Nephron (organoid): ENCODE measurements at regions not wholly inside any gene's neighbourhood (a gene's known extent, or its start where the extent isn't known, plus 50 kb on each side); places are given as distances from the start of the nearest gene placed in this dataset.

Experiments used
- H3K27ac Mint-ChIP-seq, 3 experiments: 2 replicates each; pipeline ENCODE4 v1.8.0; 2020; ENCODE audit warnings: mixed read lengths in 3 of 3, mild to moderate bottlenecking in 2 of 3, moderate library complexity in 1 of 3
- H3K27me3 Mint-ChIP-seq: 2 replicates; pipeline ENCODE4 v1.8.0; 2021; ENCODE audit warnings: low read depth, mild to moderate bottlenecking, moderate library complexity, mixed read lengths
- H3K36me3 Mint-ChIP-seq: 2 replicates; pipeline ENCODE4 v1.8.0; 2020; ENCODE audit warnings: low read depth, mixed read lengths
- H3K4me1 Mint-ChIP-seq: 2 replicates; pipeline ENCODE4 v1.8.0; 2020; ENCODE audit warnings: mixed read lengths
- H3K4me3 Mint-ChIP-seq, 3 experiments: 2 replicates each; pipeline ENCODE4 v1.8.0; 2020; ENCODE audit warnings: mild to moderate bottlenecking in 3 of 3, mixed read lengths in 3 of 3, moderate library complexity in 2 of 3
- H3K9me3 Mint-ChIP-seq: 2 replicates; pipeline ENCODE4 v1.8.0; 2020; ENCODE audit warnings: mixed read lengths
- TF ChIP-seq, protein P1 (sequence below), 3 experiments: fragments of 200-600 bp; sonication (generic); IDR thresholded peaks; one replicate each; pipeline ENCODE4 v1.5.0; 2021; ENCODE audit warnings: antibody characterized with exemption in 3 of 3; ENCODE audit not compliant: unreplicated experiment in 3 of 3

DNA sequence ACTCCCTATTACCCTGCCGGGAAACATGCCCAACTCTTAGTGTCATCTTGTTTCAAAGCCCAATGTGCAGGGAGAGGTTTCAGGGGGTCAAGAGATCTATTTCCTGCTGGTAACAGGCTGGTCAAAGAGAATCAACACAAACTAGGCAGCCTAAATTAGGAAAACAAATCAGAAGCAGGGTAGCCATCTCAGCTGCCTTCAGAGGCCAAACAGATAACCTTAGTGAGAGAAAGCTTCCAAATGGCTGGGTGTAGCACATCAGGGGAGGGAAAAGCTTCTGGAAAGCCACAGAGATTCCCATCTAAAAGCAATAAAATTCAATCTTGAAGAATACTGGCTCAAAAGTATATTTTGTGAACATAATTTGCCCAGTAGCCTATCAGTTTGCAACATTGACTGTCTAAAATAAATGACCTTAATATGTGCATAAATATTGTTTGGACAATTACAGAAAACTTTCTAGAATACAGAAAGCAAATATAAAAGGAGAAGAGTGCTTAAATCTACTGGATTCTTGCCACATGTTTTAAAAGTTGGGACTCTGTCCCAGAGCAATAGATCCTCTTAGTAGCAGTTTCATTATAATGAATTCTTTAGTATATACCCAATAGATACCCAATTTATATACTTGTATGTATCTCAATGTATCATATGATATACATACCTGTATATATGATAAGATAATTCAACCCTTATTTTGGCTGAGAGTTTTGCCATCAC is 371.9 kb upstream of the RARB start:
- Mint-ChIP-seq H3K27me3 (no peaks in the 10 kb centered on the region), H3K9me3 (no peaks in the 10 kb centered on the region), H3K27ac (peak overlapping the region; percentile 32 to 74 (median 57)), H3K4me1 (peaks cover 31% of the 10 kb centered on the region), H3K36me3 (no peaks in the 10 kb centered on the region), H3K4me3 (no peak overlapping the region)
- TF ChIP-seq, protein P1, sequence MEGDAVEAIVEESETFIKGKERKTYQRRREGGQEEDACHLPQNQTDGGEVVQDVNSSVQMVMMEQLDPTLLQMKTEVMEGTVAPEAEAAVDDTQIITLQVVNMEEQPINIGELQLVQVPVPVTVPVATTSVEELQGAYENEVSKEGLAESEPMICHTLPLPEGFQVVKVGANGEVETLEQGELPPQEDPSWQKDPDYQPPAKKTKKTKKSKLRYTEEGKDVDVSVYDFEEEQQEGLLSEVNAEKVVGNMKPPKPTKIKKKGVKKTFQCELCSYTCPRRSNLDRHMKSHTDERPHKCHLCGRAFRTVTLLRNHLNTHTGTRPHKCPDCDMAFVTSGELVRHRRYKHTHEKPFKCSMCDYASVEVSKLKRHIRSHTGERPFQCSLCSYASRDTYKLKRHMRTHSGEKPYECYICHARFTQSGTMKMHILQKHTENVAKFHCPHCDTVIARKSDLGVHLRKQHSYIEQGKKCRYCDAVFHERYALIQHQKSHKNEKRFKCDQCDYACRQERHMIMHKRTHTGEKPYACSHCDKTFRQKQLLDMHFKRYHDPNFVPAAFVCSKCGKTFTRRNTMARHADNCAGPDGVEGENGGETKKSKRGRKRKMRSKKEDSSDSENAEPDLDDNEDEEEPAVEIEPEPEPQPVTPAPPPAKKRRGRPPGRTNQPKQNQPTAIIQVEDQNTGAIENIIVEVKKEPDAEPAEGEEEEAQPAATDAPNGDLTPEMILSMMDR (IDR thresholded peaks at IDR 0.05; ENCODE audit: unreplicated experiment in 3 of 3): no peak

DNA sequence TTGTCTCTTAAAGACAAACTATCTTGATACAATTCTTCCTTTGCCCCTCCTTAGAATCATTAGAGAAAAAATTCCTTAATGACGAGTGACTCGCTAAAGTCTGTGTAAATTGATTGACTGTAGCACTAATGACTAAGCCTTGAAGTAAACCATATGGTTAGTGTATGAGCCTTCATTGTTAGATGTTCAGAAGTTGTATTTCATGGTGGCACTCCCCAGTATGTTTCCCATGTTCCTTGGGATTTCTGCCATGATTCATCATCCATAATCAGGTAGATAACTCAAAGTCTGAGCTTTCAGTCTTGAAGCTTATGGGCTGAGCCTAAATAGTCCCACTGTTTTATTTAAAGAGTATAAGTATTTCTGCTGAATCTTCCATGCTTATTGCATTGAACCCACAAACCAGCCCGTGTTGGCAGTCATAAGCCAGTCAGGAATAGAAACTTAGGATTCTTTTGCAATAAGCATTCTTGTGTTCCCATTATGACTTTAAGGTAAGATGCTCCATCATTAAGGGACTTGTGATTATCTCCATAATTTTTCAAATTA is 371.2 kb upstream of the RARB start:
- TF ChIP-seq, protein P1 (IDR thresholded peaks at IDR 0.05; ENCODE audit: unreplicated experiment in 3 of 3): no peak
- Mint-ChIP-seq H3K27me3 (no peaks in the 10 kb centered on the region), H3K36me3 (no peaks in the 10 kb centered on the region), H3K27ac (peak overlapping the region in 2 of 3 experiments; percentile 9 to 32), H3K4me1 (peaks cover 30% of the 10 kb centered on the region), H3K4me3 (no peak overlapping the region), H3K9me3 (no peaks in the 10 kb centered on the region)

DNA sequence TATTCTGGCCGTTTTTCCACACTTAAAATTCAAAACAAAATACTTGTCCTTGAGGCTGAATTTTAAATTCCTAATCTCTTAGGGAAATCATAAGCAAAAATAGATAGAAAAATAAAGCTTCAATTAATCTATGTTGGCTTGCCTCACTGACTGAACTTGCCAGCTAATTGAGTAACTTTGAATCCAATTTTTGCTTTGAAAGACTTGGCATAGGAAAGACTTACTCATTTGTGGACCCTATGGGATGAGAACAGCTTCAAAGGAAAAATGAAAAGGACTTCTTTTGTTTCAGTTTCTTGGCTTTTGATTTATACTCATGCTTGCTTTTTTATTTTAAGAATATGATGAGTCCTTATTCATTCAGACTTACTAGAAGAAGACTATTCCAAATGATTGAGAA is 370.7 kb upstream of the RARB start:
- no peak overlapping the region for H3K4me3 Mint-ChIP-seq
- peak overlapping the region in 1 of 3 experiments; percentile 32 for H3K27ac Mint-ChIP-seq
- no peaks in the 10 kb centered on the region for H3K27me3 Mint-ChIP-seq
- H3K9me3 Mint-ChIP-seq: no peaks in the 10 kb centered on the region
- H3K4me1 Mint-ChIP-seq: peaks cover 30% of the 10 kb centered on the region
- no peaks in the 10 kb centered on the region for H3K36me3 Mint-ChIP-seq
- TF ChIP-seq, protein P1 (IDR thresholded peaks at IDR 0.05; ENCODE audit: unreplicated experiment in 3 of 3): no peak

DNA sequence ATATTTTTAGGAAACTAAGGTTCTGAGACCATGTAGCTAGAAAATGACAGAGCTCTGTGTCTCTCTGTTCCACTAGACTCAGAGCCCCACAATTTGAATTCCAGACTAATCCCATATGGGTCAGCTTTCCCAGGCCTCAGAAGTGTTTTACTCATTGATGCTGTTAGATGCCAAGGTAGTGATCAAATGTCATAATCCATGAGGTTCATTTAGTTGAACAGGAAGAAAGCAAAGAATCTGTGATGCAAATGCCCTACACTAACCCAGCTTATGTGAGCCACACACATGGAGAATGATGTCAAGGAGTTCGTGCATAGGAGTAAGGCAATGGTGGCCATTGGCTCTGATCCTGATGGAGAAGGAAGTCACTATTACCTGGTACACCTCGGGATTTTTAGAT is 363.4 kb upstream of the RARB start:
- no peak overlapping the region for H3K4me3 Mint-ChIP-seq
- no peak overlapping the region for H3K27ac Mint-ChIP-seq
- peaks cover 4% of the 10 kb centered on the region for H3K4me1 Mint-ChIP-seq
- TF ChIP-seq, protein P1 (IDR thresholded peaks at IDR 0.05; ENCODE audit: unreplicated experiment in 3 of 3): no peak
- no peaks in the 10 kb centered on the region for H3K9me3 Mint-ChIP-seq
- H3K36me3 Mint-ChIP-seq: no peaks in the 10 kb centered on the region
- H3K27me3 Mint-ChIP-seq: no peaks in the 10 kb centered on the region

DNA sequence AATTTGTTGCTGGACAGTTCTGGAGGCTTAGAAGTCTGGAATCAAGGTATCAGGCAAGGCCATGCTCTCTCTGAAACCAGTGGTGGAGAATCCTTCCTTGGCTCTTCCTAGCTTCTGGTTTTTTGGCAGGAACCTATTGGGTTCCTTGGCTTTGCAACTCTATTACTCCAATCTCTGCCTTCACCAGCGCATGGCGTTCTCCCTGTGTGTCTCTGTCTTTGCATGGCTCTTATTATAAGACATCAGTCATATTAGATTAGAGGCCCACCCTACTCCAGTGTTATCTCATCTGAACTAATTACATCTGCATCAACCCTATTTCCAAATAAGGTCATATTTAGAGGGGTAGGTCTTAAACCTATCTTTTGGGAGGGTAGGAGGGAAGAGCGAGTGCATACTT is 358.1 kb upstream of the RARB start:
- peaks cover 12% of the 10 kb centered on the region for H3K4me1 Mint-ChIP-seq
- peaks cover 7% of the 10 kb centered on the region for H3K36me3 Mint-ChIP-seq
- H3K9me3 Mint-ChIP-seq: no peaks in the 10 kb centered on the region
- no peak overlapping the region for H3K4me3 Mint-ChIP-seq
- no peaks in the 10 kb centered on the region for H3K27me3 Mint-ChIP-seq
- TF ChIP-seq, protein P1 (IDR thresholded peaks at IDR 0.05; ENCODE audit: unreplicated experiment in 3 of 3): no peak
- H3K27ac Mint-ChIP-seq: no peak overlapping the region

DNA sequence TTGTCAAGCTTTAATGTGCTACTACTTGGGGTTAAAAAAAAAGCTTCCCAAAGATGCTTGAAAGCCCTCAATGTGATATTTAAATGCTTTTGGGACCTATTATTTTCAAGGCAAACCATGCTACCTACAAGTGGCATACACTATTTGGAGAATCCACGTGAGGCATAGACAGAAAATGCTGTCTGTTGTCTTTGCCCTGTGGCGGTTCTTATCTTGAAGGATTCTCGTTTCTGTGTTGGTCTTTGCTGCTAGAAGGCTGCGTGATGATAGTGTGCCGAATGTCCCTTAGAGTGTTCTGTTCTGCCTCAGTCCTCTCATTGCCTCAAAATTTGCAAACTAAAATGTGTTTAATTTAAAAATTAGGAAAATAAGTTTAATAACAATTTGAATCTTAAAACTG is 356.2 kb upstream of the RARB start:
- Mint-ChIP-seq H3K4me3 (no peak overlapping the region), H3K27ac (no peak overlapping the region), H3K27me3 (no peaks in the 10 kb centered on the region), H3K9me3 (no peaks in the 10 kb centered on the region), H3K4me1 (peaks cover 16% of the 10 kb centered on the region), H3K36me3 (peaks cover 7% of the 10 kb centered on the region)
- TF ChIP-seq, protein P1 (IDR thresholded peaks at IDR 0.05; ENCODE audit: unreplicated experiment in 3 of 3): no peak
